ENCODE measurements at regions not wholly inside any gene's neighbourhood (a gene's known extent, or its start where the extent isn't known, plus 50 kb on each side); places are given as distances from the start of the nearest gene placed in this dataset.

GRCh38 chr9:106669835-106670234, 193.1 kb upstream of the ZNF462 start:
- no peak for FAIRE-seq
- Histone ChIP-seq H3K9me3 (ENCODE audit: insufficient read depth in 2 of 2, low read depth in 1 of 2, low read length in 1 of 2) (no peaks in the 10 kb centered on the region), H3K9ac (replicated peaks in 1 of 4; ENCODE audit: extremely low read depth in 1 of 4, low read depth in 3 of 4, low read length in 3 of 4) (no peak overlapping the region), H3K14ac (ENCODE audit: insufficient read length) (no peak overlapping the region), H2BK120ac (replicated peaks; ENCODE audit: low read depth, low read length) (no peak overlapping the region), H3K4me1 (replicated peaks in 1 of 4; ENCODE audit: control insufficient read depth in 3 of 4, insufficient read depth in 4 of 4, low read length in 3 of 4) (peaks cover 0 to 5% (median 1%) of the 10 kb centered on the region in 4 experiments; a peak in 2 of 7 replicates), H3K79me1 (ENCODE audit: low read depth, low read length) (no peaks in the 10 kb centered on the region), H3K56ac (replicated peaks; ENCODE audit: insufficient read length, low read depth, low read length) (no peak overlapping the region), H3K23me2 (ENCODE audit: low read depth, low read length) (no peaks in the 10 kb centered on the region; the same call in 1 of the 2 replicates), H4K5ac (ENCODE audit: insufficient read length, low read depth, low read length) (no peak overlapping the region), H3K27me3 (replicated peaks in 1 of 4; ENCODE audit: control insufficient read depth in 3 of 4, extremely low read depth in 1 of 4, insufficient read depth in 3 of 4, low read length in 3 of 4) (no peaks in the 10 kb centered on the region), H2AK5ac (ENCODE audit: low read depth, low read length) (no peak overlapping the region), H3K4me2 (ENCODE audit: insufficient read depth in 1 of 2, low read depth in 2 of 2, low read length in 2 of 2) (no peak overlapping the region), H3K4me3 (ENCODE audit: extremely low read depth in 1 of 4, insufficient read depth in 2 of 4, low read depth in 3 of 4, low read length in 4 of 4) (no peak overlapping the region), H2BK20ac (ENCODE audit: low read length) (no peak overlapping the region), H2BK12ac (ENCODE audit: low read depth, low read length) (no peak overlapping the region), H4K8ac (ENCODE audit: extremely low read depth, insufficient read depth, low read length) (no peak overlapping the region), H2BK15ac (ENCODE audit: low read length) (no peak overlapping the region), H2AFZ (ENCODE audit: low read length) (no peak overlapping the region), H3K4ac (replicated peaks; ENCODE audit: insufficient read length, low read depth, low read length) (no peak overlapping the region), H3K79me2 (ENCODE audit: control insufficient read depth in 1 of 2, insufficient read depth in 2 of 2, low read length in 2 of 2) (no peaks in the 10 kb centered on the region), H4K91ac (replicated peaks; ENCODE audit: insufficient read length, low read length) (no peak overlapping the region), H3K27ac (ENCODE audit: low read depth, low read length) (no peak overlapping the region), H3K18ac (ENCODE audit: extremely low read depth, low read length) (no peak overlapping the region), H3K23ac (ENCODE audit: insufficient read length) (no peak overlapping the region), H3K36me3 (ENCODE audit: control insufficient read depth in 2 of 4, insufficient read depth in 4 of 4, low read length in 3 of 4) (no peaks in the 10 kb centered on the region), H2BK5ac (ENCODE audit: low read depth, low read length) (no peak overlapping the region), H4K20me1 (replicated peaks in 1 of 2; ENCODE audit: control insufficient read depth in 1 of 2, insufficient read depth in 2 of 2, low read length in 2 of 2) (no peaks in the 10 kb centered on the region)
- POLR2A ChIA-PET (ENCODE audit: partially characterized antibody): no interaction called here
- 97% methylated on average over 4 of the region's 4 CpGs; no CpG with 5 or more reads in 1 of the 2 experiments for WGBS, 2 experiments (ENCODE audit: extremely low coverage in 1 of 2, insufficient coverage in 1 of 2, insufficient read length in 1 of 2, insufficient replicate concordance in 2 of 2, low coverage in 1 of 2, low lambda C conversion rate in 2 of 2, missing lambda C conversion rate in 1 of 2)
- no peak for DNase-seq (ENCODE audit: low read depth in 1 of 2, low spot score in 2 of 2)
- CTCF ChIA-PET (ENCODE audit: partially characterized antibody): interaction anchor here (0.9 kb wide), 1 partner anchor 219 kb away, joined by 5 read pairs; no protein-coding TSS in a partner anchor
- TF ChIP-seq ATF3 (IDR thresholded peaks at IDR 0.05; ENCODE audit: insufficient read depth, low read depth, low read length) (no peak), MAFK (IDR thresholded peaks at IDR 0.05; ENCODE audit: low read depth, low read length) (no peak), GABPA (IDR thresholded peaks at IDR 0.05; ENCODE audit: borderline replicate concordance, insufficient read depth, low read length) (no peak), JUND (IDR thresholded peaks at IDR 0.05; ENCODE audit: low read length) (no peak), CHD1 (IDR thresholded peaks at IDR 0.05; ENCODE audit: low read depth, low read length) (no peak), CTBP2 (IDR thresholded peaks at IDR 0.05; ENCODE audit: borderline replicate concordance, insufficient read depth, insufficient read length, low read length) (no peak), SIX5 (IDR thresholded peaks at IDR 0.05; ENCODE audit: low read depth, low read length) (no peak), GTF2F1 (IDR thresholded peaks at IDR 0.05; ENCODE audit: borderline replicate concordance, low read depth, low read length) (no peak), BCL11A (IDR thresholded peaks at IDR 0.05; ENCODE audit: low read depth in 2 of 2, low read length in 2 of 2) (no peak), SRF (IDR thresholded peaks at IDR 0.05; ENCODE audit: low read depth, low read length) (no peak), ASH2L (IDR thresholded peaks at IDR 0.05; ENCODE audit: low read length) (no peak), HDAC6 (IDR thresholded peaks at IDR 0.05; ENCODE audit: low read depth, low read length) (no peak), SP4 (IDR thresholded peaks at IDR 0.05; ENCODE audit: low read length) (no peak), EZH2 (IDR thresholded peaks at IDR 0.05; ENCODE audit: low read depth, low read length, severe bottlenecking) (no peak), FOSL1 (IDR thresholded peaks at IDR 0.05; ENCODE audit: insufficient read depth, low read depth, low read length) (no peak)

All from H1 (cell line).